IMR-90 (cell line): ENCODE measurements at regions not wholly inside any gene's neighbourhood (a gene's known extent, or its start where the extent isn't known, plus 50 kb on each side); places are given as distances from the start of the nearest gene placed in this dataset.

Source experiments
- BHLHE40 ChIP-seq: fragments of 150-350 bp; IDR thresholded peaks from 2 replicates; pipeline ENCODE4 v1.6.1; 2016; ENCODE audit warnings: mild to moderate bottlenecking, low read depth, low read length
- CEBPB ChIP-seq: IDR thresholded peaks from 2 replicates; pipeline ENCODE4 v1.6.1; 2012; ENCODE audit warnings: low read depth, low read length, improper control_type of control experiment
- FOS ChIP-seq: fragments of 150-350 bp; IDR thresholded peaks from 2 replicates; pipeline ENCODE4 v1.6.1; 2016; ENCODE audit warnings: low read depth, low read length
- MXI1 ChIP-seq: IDR thresholded peaks from 2 replicates; pipeline ENCODE4 v1.6.1; 2012; ENCODE audit warnings: low read depth, mild to moderate bottlenecking, low read length, moderate library complexity, borderline replicate concordance
- NFE2L2 ChIP-seq: fragments of 150-350 bp; IDR thresholded peaks from 2 replicates; pipeline ENCODE4 v1.6.1; 2016; ENCODE audit warnings: low read depth, mild to moderate bottlenecking, low read length
- POLR2A ChIP-seq: IDR thresholded peaks from 2 replicates; pipeline ENCODE4 v1.6.1; 2012; ENCODE audit warnings: mild to moderate bottlenecking, low read depth, low read length
- RAD21 ChIP-seq: IDR thresholded peaks from 2 replicates; pipeline ENCODE4 v1.6.1; 2012; ENCODE audit warnings: low read length, improper control_type of control experiment
- RCOR1 ChIP-seq: IDR thresholded peaks from 2 replicates; pipeline ENCODE4 v1.6.1; 2012; ENCODE audit warnings: mild to moderate bottlenecking, low read length, improper control_type of control experiment; ENCODE audit not compliant: insufficient replicate concordance
- RFX5 ChIP-seq: IDR thresholded peaks from 2 replicates; pipeline ENCODE4 v1.8.0; 2012; ENCODE audit warnings: low read depth, mild to moderate bottlenecking, low read length, moderate library complexity
- TF ChIP-seq, protein P1 (sequence below): conservative IDR thresholded peaks from 2 replicates; pipeline ENCODE4 v1.5.1; 2012; ENCODE audit warnings: mild to moderate bottlenecking, low read depth, low read length, improper control_type of control experiment
- TF ChIP-seq, protein P2 (sequence below): fragments of 150-350 bp; IDR thresholded peaks from 2 replicates; pipeline ENCODE4 v1.6.1; 2017; ENCODE audit warnings: mild to moderate bottlenecking, antibody characterized with exemption, low read length, low read depth

DNA sequence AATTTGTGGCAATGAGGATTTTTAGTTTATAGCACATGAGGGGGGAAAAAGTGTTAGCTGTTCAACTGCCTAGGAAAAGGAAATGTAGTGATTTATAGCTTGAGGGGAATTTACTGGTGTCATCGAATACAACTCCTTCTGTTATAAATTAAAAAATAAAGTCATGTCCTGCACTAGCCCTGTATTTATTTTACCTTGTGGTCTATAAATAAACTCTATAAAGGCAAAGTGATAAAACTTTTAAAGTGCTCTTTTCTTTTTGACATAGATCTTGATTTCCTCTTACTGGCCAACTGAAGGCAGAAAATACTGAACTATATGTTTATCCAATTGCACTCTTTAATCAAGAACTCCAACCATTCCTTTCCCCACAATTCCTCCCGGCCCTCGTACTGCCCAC lies 672.1 kb upstream of the SLIT2 start:
- TF ChIP-seq BHLHE40 (no peak), POLR2A (no peak), RCOR1 (no peak), RAD21 (no peak), NFE2L2 (no peak), RFX5 (no peak), MXI1 (no peak), CEBPB (no peak), FOS (no peak)
- TF ChIP-seq, protein P1, sequence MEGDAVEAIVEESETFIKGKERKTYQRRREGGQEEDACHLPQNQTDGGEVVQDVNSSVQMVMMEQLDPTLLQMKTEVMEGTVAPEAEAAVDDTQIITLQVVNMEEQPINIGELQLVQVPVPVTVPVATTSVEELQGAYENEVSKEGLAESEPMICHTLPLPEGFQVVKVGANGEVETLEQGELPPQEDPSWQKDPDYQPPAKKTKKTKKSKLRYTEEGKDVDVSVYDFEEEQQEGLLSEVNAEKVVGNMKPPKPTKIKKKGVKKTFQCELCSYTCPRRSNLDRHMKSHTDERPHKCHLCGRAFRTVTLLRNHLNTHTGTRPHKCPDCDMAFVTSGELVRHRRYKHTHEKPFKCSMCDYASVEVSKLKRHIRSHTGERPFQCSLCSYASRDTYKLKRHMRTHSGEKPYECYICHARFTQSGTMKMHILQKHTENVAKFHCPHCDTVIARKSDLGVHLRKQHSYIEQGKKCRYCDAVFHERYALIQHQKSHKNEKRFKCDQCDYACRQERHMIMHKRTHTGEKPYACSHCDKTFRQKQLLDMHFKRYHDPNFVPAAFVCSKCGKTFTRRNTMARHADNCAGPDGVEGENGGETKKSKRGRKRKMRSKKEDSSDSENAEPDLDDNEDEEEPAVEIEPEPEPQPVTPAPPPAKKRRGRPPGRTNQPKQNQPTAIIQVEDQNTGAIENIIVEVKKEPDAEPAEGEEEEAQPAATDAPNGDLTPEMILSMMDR = no peak
- TF ChIP-seq, protein P2, sequence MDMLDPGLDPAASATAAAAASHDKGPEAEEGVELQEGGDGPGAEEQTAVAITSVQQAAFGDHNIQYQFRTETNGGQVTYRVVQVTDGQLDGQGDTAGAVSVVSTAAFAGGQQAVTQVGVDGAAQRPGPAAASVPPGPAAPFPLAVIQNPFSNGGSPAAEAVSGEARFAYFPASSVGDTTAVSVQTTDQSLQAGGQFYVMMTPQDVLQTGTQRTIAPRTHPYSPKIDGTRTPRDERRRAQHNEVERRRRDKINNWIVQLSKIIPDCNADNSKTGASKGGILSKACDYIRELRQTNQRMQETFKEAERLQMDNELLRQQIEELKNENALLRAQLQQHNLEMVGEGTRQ = no peak
